D341Med (cell line): ENCODE measurements at regions not wholly inside any gene's neighbourhood (a gene's known extent, or its start where the extent isn't known, plus 50 kb on each side); places are given as distances from the start of the nearest gene placed in this dataset.

Source experiments
- DNase-seq: peaks from one replicate; pipeline ENCODE4 v3.0.0; 2012; ENCODE audit warnings: low spot score

DNA sequence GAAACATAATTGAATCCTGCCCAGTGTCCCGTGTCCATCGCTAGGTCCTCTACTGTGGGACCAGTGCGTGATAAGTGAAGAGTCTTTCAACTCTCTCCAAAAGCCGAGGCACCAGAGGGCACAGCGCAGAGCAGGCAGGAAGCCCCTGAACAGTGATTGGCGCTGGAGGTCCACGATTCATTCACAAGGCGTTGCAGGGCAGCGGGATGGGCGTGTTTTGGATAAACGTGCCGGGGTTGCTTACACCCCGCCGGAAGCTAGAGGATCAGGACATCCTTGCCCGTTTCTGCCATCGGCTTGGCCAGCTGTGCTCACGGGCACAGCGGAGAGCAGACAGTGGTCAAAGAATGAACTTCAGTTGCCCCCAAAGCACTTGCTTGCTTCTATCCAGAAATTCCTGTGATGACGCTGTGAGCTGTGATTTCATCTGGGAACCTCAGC, 86.0 kb upstream of the PFKP start:
- no peak for DNase-seq

GRCh38 chr10:2980791-2981360, 86.5 kb upstream of the PFKP start:
- no peak for DNase-seq

DNA sequence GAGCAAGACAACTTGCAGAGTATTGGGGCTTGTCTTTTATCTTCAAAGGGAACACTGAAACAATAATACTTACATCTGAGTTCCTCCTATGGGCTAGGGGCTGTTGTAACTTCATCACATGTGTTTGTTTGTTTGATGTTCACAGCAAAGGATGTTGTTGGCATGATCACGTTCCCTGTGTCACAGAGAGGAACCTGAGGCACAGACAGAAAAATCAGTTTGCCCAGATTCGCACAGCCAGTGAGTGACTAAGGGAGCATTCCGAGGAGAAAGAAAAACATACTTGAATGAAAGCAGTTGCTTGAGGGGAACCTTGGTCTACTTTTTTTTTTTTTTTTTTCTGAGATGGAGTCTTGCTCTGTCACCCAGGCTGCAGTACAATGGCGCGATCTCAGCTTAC, 87.2 kb upstream of the PFKP start:
- DNase-seq: no peak

- no peak for DNase-seq
Observed at GRCh38 chr10:2979306-2979705, 88.0 kb upstream of the PFKP start.

DNA sequence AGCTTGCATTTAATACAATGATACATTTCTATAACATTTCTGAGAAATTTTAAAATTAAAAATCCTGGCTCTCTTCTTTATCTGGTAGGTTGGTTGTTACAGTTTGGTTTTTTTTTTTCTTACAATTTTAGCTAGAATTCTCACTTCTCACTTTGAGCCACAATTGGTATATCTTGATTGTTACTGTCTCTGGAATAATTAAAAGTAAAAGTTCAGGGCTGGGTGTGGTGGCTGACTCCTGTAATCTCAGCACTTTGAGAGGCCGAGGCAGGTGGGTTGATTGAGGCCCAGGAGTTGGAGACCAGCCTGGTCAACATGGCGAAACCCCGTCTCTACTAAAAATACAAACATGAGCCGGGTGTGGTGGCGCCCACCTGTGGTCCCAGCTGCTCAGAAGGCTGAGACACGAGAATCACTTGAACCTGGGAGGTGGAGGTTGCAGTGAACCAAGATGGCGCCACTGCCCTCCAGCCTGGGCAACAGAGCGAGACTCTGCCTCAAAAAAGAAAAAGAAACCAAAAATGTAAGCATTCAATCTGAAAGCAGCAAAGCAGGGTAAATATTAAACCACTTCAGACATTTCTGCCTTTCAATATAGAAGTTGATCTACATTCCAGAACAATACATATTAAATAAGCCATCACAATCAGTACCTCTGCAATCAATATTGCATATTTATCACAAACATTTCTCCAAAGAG, 88.6 kb upstream of the PFKP start:
- DNase-seq: no peak

DNA sequence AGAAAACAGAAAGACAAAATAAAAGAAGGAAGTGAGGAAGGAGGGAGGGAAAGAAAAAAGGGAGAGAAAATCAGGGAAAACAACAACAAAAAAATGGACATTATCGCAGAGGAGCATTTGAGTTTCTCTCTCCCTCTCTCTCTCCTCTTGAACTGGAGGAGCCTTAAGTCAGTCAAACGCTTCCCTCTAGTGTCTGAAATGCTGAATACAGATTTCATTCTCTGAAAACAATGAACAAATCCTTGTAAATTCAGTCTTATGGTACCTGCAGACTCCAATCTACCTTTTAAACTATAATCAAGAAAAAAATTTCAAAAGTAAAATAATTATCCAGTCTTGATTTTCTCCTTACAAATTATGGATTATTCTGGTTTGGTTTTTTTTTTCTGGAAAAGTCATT, 89.2 kb upstream of the PFKP start:
- DNase-seq: peak; percentile 45

DNA sequence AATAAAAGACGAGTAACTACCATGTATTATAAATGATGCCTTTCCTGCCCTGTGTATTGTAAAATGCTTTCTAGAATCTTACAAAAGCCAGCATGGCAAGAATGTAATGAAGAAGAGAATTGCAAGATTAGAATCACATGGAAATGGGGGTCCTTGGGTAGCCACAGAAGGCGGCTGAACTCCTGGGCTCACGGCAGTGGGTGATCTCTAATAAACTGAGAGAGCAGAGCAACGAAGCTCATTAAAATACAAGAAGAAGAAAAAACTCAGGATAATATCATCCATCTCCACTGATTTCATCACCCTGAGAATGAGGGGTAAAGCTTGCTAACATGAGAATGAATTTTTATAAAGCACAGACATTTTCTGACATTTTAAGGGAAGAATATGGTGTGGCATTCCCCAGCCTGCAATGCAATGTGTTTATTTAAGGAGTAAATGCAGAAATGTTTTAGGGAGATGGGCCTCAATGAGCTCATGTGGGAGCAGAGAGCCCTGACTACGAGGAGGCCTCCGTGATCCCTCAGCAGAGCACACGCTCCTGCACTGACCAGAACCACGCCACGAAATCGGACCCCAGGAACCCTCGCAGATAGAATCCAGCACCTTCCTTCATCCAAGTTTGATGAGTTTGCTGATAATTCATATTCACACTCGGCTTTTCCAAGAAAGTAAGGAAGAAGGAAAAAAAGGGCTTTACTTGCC, 92.7 kb upstream of the PFKP start:
- DNase-seq: no peak

- DNase-seq: no peak
Observed at GRCh38 chr10:2974083-2974482, 93.3 kb upstream of the PFKP start.

DNA sequence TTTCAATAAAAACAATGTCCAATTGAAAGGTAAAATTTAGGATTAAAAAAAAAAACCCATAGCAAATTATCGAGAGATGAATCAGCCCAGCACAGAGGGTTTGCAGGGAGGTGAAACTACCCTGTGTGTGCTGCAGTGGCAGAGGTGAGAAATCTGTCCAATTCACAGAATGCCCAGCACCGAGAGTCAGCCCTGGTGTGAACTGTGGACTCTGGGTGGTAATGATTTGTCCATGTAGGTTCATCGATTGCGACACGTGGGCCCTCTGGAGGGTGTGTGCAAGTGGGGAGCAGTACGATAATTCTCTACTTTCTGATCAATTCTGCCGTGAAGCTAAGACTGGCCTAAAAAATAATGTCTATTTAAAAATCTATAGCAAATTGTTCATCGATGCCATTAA, 94.5 kb upstream of the PFKP start:
- no peak for DNase-seq

GRCh38 chr10:2972216-2972615, 95.1 kb upstream of the PFKP start:
- DNase-seq: no peak

GRCh38 chr10:2970190-2970823, 97.0 kb upstream of the PFKP start:
- no peak for DNase-seq

DNA sequence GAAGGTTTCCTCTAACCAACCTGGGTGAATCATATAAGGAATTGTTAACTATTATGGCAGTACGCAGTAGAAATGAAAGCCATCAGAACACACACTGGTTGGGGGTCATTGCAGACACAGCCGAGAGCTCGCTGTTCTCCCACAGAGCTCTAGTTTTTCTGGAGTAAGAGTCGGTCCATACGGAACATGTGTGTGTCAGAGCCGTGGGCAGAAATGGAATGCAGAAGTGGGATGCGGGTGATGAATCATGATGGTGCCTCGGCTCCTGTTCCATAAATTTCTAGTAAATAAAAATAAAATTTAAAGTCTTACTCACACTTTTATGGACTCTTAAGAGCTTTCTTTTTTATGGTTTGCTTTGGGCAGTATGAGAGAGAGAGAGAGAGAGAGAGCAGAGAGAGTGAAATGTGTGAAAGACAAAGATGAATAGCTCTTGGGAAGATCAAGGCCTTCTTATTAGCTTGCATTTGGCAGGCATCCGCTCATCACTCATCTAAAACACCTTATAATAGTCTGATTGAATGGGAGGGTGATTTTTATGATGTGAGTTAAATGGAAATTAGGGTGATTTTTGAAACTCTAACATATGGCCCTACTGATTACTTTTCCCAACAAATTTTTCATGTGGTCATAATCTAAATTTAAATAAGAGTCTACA, 98.8 kb upstream of the PFKP start:
- DNase-seq: no peak

- DNase-seq: no peak
Observed at GRCh38 chr10:2966134-2966533, 101.2 kb upstream of the PFKP start.

GRCh38 chr10:2964632-2965296, 102.6 kb upstream of the PFKP start:
- no peak for DNase-seq

- no peak for DNase-seq
Observed at GRCh38 chr10:2963889-2964631, 103.3 kb upstream of the PFKP start.

GRCh38 chr10:2962194-2962593, 105.2 kb upstream of the PFKP start:
- DNase-seq: no peak

- DNase-seq: no peak
Observed at GRCh38 chr10:2958659-2959058, 108.7 kb upstream of the PFKP start.

- DNase-seq: no peak
Observed at GRCh38 chr10:2957785-2958184, 109.6 kb upstream of the PFKP start.

GRCh38 chr10:2955064-2955463, 112.3 kb upstream of the PFKP start:
- DNase-seq: no peak

- DNase-seq: no peak
Observed at GRCh38 chr10:2953495-2953894, 113.9 kb upstream of the PFKP start.

DNA sequence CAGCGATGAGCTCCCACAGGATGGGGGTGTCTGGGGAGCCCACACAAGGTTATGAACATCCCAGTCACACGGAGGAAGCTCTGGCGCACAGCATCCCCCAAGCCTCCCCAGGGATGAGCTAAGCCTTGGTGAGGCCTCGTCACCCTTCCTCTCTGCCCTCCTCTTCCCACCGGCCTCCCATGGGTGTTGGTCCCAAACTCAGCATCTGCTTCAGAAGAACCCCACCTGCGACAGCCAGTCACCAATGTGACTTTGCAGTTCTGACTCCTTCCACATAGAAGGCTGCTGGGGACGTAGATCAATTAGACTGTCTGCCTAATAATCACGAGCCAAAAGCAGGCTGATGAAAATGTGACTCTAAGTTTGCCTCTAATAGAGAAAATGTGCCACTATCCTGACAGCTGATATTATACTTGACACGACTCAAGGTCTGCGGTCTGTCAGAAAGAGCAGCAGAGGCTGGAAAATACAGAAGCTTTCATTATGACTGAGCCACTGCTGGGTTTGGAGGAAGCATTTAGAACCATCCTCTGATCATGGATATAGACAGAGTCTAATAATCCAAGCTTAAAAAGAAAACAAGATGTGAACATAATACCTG, 116.0 kb upstream of the PFKP start:
- no peak for DNase-seq
